ENCODE measurements at regions not wholly inside any gene's neighbourhood (a gene's known extent, or its start where the extent isn't known, plus 50 kb on each side); places are given as distances from the start of the nearest gene placed in this dataset.

- TF ChIP-seq, protein P1, sequence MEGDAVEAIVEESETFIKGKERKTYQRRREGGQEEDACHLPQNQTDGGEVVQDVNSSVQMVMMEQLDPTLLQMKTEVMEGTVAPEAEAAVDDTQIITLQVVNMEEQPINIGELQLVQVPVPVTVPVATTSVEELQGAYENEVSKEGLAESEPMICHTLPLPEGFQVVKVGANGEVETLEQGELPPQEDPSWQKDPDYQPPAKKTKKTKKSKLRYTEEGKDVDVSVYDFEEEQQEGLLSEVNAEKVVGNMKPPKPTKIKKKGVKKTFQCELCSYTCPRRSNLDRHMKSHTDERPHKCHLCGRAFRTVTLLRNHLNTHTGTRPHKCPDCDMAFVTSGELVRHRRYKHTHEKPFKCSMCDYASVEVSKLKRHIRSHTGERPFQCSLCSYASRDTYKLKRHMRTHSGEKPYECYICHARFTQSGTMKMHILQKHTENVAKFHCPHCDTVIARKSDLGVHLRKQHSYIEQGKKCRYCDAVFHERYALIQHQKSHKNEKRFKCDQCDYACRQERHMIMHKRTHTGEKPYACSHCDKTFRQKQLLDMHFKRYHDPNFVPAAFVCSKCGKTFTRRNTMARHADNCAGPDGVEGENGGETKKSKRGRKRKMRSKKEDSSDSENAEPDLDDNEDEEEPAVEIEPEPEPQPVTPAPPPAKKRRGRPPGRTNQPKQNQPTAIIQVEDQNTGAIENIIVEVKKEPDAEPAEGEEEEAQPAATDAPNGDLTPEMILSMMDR (IDR thresholded peaks at IDR 0.05): no peak
- no peak for TF ChIP-seq POLR2A (IDR thresholded peaks at IDR 0.05)
Measured at GRCh38 chr1:238485912-238486209, 595.1 kb upstream of the ZP4 start.

Data from sigmoid colon (tissue), 3 donors.